ENCODE measurements at regions not wholly inside any gene's neighbourhood (a gene's known extent, or its start where the extent isn't known, plus 50 kb on each side); places are given as distances from the start of the nearest gene placed in this dataset.

DNA sequence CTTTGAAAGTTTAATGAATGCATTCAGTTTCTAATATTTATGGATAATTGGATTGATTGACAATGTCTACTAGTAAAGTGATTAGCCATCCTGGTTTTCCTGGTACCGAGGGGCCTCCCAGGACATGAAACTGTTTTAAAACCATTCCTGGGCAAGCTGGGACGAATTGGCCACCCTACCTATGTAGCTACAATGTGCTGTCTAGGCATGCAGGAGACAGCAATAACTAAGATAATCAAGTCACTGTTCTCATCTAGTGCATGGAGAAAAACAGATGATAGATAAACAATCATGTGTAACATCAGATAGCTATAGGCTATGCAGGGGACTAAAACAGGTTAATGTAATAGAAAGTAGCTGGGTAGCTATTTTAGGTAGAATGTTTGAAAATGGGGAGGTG, 67.1 kb downstream of the PMAIP1 start:
- TF ChIP-seq, protein P1, sequence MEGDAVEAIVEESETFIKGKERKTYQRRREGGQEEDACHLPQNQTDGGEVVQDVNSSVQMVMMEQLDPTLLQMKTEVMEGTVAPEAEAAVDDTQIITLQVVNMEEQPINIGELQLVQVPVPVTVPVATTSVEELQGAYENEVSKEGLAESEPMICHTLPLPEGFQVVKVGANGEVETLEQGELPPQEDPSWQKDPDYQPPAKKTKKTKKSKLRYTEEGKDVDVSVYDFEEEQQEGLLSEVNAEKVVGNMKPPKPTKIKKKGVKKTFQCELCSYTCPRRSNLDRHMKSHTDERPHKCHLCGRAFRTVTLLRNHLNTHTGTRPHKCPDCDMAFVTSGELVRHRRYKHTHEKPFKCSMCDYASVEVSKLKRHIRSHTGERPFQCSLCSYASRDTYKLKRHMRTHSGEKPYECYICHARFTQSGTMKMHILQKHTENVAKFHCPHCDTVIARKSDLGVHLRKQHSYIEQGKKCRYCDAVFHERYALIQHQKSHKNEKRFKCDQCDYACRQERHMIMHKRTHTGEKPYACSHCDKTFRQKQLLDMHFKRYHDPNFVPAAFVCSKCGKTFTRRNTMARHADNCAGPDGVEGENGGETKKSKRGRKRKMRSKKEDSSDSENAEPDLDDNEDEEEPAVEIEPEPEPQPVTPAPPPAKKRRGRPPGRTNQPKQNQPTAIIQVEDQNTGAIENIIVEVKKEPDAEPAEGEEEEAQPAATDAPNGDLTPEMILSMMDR (IDR thresholded peaks at IDR 0.05), result no peak
- DNase-seq (ENCODE audit: low spot score), result no peak
- Histone ChIP-seq H3K4me3 (no peak overlapping the region), H3K27ac (no peak overlapping the region), H3K36me3 (no peaks in the 10 kb centered on the region), H3K4me1 (peaks cover 0 to 4% of the 10 kb centered on the region in 2 donors), H3K9me3 (no peaks in the 10 kb centered on the region), H3K27me3 (peaks cover 0 to 6% of the 10 kb centered on the region in 2 donors)

GRCh38 chr18:59963229-59963628, 63.4 kb downstream of the PMAIP1 start:
- no peak overlapping the region for H3K4me3 ChIP-seq
- DNase-seq (ENCODE audit: low spot score), result no peak
- H3K4me1 ChIP-seq, result no peaks in the 10 kb centered on the region
- no peaks in the 10 kb centered on the region for H3K36me3 ChIP-seq
- H3K27me3 ChIP-seq, result no peaks in the 10 kb centered on the region
- TF ChIP-seq, protein P1 (IDR thresholded peaks at IDR 0.05), result no peak
- no peak overlapping the region for H3K27ac ChIP-seq
- H3K9me3 ChIP-seq, result no peaks in the 10 kb centered on the region

GRCh38 chr18:59961070-59961469, 61.3 kb downstream of the PMAIP1 start:
- H3K4me1 ChIP-seq, result no peaks in the 10 kb centered on the region
- H3K4me3 ChIP-seq, result no peak overlapping the region
- DNase-seq (ENCODE audit: low spot score), result no peak
- TF ChIP-seq, protein P1 (IDR thresholded peaks at IDR 0.05), result no peak
- no peak overlapping the region for H3K27ac ChIP-seq
- H3K9me3 ChIP-seq, result no peaks in the 10 kb centered on the region
- H3K27me3 ChIP-seq, result no peaks in the 10 kb centered on the region
- no peaks in the 10 kb centered on the region for H3K36me3 ChIP-seq

GRCh38 chr18:59960272-59960671, 60.5 kb downstream of the PMAIP1 start:
- Histone ChIP-seq H3K27ac (no peak overlapping the region), H3K4me1 (no peaks in the 10 kb centered on the region), H3K27me3 (no peaks in the 10 kb centered on the region), H3K36me3 (no peaks in the 10 kb centered on the region), H3K9me3 (no peaks in the 10 kb centered on the region), H3K4me3 (no peak overlapping the region)
- no peak for DNase-seq (ENCODE audit: low spot score)
- TF ChIP-seq, protein P1 (IDR thresholded peaks at IDR 0.05), result no peak

- Histone ChIP-seq H3K9me3 (no peaks in the 10 kb centered on the region), H3K4me3 (no peak overlapping the region), H3K4me1 (no peaks in the 10 kb centered on the region), H3K27me3 (no peaks in the 10 kb centered on the region), H3K36me3 (no peaks in the 10 kb centered on the region), H3K27ac (no peak overlapping the region)
- no peak for DNase-seq (ENCODE audit: low spot score)
- TF ChIP-seq, protein P1 (IDR thresholded peaks at IDR 0.05), result no peak
Observed at GRCh38 chr18:59959606-59960005, 59.8 kb downstream of the PMAIP1 start.

- Histone ChIP-seq H3K9me3 (no peaks in the 10 kb centered on the region), H3K4me3 (no peak overlapping the region), H3K27me3 (no peaks in the 10 kb centered on the region), H3K27ac (no peak overlapping the region), H3K4me1 (no peaks in the 10 kb centered on the region), H3K36me3 (no peaks in the 10 kb centered on the region)
- no peak for DNase-seq (ENCODE audit: low spot score)
- TF ChIP-seq, protein P1 (IDR thresholded peaks at IDR 0.05), result no peak
Observed at GRCh38 chr18:59959073-59959472, 59.3 kb downstream of the PMAIP1 start.
